Left lung (tissue), 4 donors: ENCODE measurements at regions not wholly inside any gene's neighbourhood (a gene's known extent, or its start where the extent isn't known, plus 50 kb on each side); places are given as distances from the start of the nearest gene placed in this dataset.

ENCODE experiments used
- ATAC-seq: fragments of 200-7000 bp; cut with Tn5 transposase; one replicate; pipeline ENCODE4 v1.9.1; 2020; ENCODE audit warnings: moderate library complexity
- DNase-seq, 4 donors: peaks; one replicate each; pipeline ENCODE4 v3.0.0-alpha.2; 2013 to 2020
- H3K27ac ChIP-seq, 2 donors: fragments of 200-600 bp; sonication (generic) in 1 of 2; one replicate each; pipeline versions ENCODE4 v1.5.0 to v1.8.0; 2020 to 2021
- H3K27me3 ChIP-seq, 2 donors: fragments of 200-600 bp; sonication (generic) in 1 of 2; one replicate each; pipeline versions ENCODE4 v1.5.0 to v1.8.0; 2020 to 2021
- H3K36me3 ChIP-seq, 2 donors: fragments of 200-600 bp; sonication (generic) in 1 of 2; one replicate each; pipeline versions ENCODE4 v1.5.0 to v1.8.0; 2020 to 2021
- H3K4me1 ChIP-seq, 2 donors: fragments of 200-600 bp; one replicate each; pipeline ENCODE4 v1.8.0; 2021
- H3K4me3 ChIP-seq, 2 donors: fragments of 200-600 bp; sonication (generic) in 1 of 2; one replicate each; pipeline versions ENCODE4 v1.5.0 to v1.8.0; 2020 to 2021; ENCODE audit warnings: mild to moderate bottlenecking in 1 of 2
- H3K9me3 ChIP-seq, 2 donors: fragments of 200-600 bp; sonication (generic) in 1 of 2; one replicate each; pipeline versions ENCODE4 v1.5.0 to v1.8.0; 2020 to 2021
- CTCF ChIP-seq, 2 donors: fragments of 200-600 bp; sonication (generic) in 1 of 2; IDR thresholded peaks; one replicate each; pipeline versions ENCODE4 v1.5.0 to v1.8.0; 2021; ENCODE audit warnings: antibody characterized with exemption in 2 of 2
- intact Hi-C, 2 donors: fragments of 100-400 bp; cut with DNase I; formaldehyde crosslinking; loops; one replicate each; pipeline versions ENCODE4 v1.11.2 to v1.14.2; 2022
- donor health status: DM: no; HTN: yes; CAD: no.
- donor health status: DM: no; HTN: no; CAD: no.

DNA sequence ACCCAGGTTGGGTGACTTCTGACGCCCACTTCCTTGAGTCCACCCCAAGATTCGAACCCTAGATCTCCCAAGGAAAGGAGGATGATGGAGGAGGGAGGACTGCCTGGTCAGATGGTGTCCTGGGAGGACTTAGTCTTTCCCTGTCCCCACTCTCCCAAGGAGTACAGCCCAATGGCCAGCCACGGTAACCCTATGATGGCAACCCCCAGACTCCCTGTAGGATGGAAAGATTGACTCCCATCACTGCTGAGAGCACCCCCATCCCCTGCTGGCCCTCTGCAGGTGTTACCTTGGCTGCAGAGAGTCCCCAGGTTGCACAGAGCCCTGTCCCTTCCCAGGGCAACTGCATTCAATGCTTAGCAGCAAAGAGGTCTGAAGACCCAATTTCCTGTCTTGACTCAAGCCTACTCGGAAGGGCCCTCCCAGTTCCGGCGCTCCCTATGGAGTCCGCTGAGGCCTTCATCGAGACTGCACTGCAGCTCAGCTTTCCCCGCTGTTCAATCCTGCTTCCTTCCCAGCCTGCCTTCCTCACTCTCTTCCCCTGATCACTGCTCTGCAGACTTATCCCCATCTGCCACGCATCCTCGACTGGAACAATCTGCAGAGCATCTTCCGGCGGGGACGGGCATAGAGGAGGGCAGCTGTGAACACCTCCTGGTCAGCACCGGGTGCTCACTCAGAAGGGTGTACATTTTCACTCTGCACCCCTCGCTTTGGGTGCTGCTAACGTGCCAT lies 50.8 kb upstream of the OCM2 start:
- intact Hi-C loops, result no loop called here
- TF ChIP-seq CTCF (IDR thresholded peaks at IDR 0.05), result no peak
- H3K36me3 ChIP-seq, result no peaks in the 10 kb centered on the region
- H3K4me3 ChIP-seq, result no peak overlapping the region
- ATAC-seq, result no peak
- no peak for DNase-seq
- H3K9me3 ChIP-seq, result no peaks in the 10 kb centered on the region
- H3K27me3 ChIP-seq, result peaks cover 0 to 6% of the 10 kb centered on the region in 2 donors
- H3K4me1 ChIP-seq, result no peaks in the 10 kb centered on the region
- H3K27ac ChIP-seq, result no peak overlapping the region

GRCh38 chr7:98046816-98047215 lies 56.8 kb upstream of the OCM2 start:
- DNase-seq (no peak), ATAC-seq (no peak)
- no peak for TF ChIP-seq CTCF (IDR thresholded peaks at IDR 0.05)
- Histone ChIP-seq H3K36me3 (no peaks in the 10 kb centered on the region), H3K4me3 (no peak overlapping the region), H3K27ac (no peak overlapping the region), H3K27me3 (peaks cover 0 to 17% of the 10 kb centered on the region in 2 donors), H3K9me3 (no peaks in the 10 kb centered on the region), H3K4me1 (no peaks in the 10 kb centered on the region)
- intact Hi-C loops, result no loop called here

- intact Hi-C loops, result no loop called here
- ATAC-seq, result no peak
These were observed 57.6 kb upstream of the LMTK2 start for GRCh38 chr7:98049034-98049433.

GRCh38 chr7:98051118-98051744 lies 55.4 kb upstream of the LMTK2 start:
- Histone ChIP-seq H3K4me3 (no peak overlapping the region), H3K27me3 (peaks cover 0 to 24% of the 10 kb centered on the region in 2 donors), H3K9me3 (no peaks in the 10 kb centered on the region), H3K36me3 (no peaks in the 10 kb centered on the region), H3K27ac (no peak overlapping the region), H3K4me1 (no peaks in the 10 kb centered on the region)
- ATAC-seq (no peak), DNase-seq (peak in 1 of 4 donors; percentile 77)
- intact Hi-C loops, result no loop called here
- TF ChIP-seq CTCF (IDR thresholded peaks at IDR 0.05), result no peak

More at GRCh38 chr7:98049034-98049433, 57.6 kb upstream of the LMTK2 start:
- no peaks in the 10 kb centered on the region for H3K9me3 ChIP-seq
- H3K27me3 ChIP-seq, result peaks cover 0 to 24% of the 10 kb centered on the region in 2 donors
- no peaks in the 10 kb centered on the region for H3K4me1 ChIP-seq
- H3K27ac ChIP-seq, result no peak overlapping the region
- TF ChIP-seq CTCF (IDR thresholded peaks at IDR 0.05), result no peak
- H3K36me3 ChIP-seq, result no peaks in the 10 kb centered on the region
- no peak overlapping the region for H3K4me3 ChIP-seq
- no peak for DNase-seq

DNA sequence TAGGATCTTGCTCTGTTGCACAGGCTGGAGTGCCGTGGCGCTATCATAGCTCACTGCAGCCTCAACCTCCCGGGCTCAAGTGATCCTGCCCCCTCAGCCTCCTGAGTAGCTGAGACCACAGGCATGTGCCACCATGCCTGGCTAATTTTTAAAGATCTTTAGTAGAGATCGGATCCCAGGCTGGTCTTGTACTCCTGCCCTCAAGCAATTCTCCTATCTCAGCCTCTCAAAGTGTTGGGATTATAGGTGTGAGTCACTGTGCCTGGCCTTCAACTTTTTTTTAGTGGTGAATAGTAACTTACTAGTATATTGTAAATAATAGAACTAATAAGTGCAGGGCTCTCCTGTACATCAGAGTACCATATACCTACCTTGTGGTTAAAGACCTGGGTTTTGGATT lies 52.1 kb upstream of the LMTK2 start:
- intact Hi-C loops, result no loop called here
- no peak for TF ChIP-seq CTCF (IDR thresholded peaks at IDR 0.05)
- H3K4me3 ChIP-seq, result no peak overlapping the region
- no peaks in the 10 kb centered on the region for H3K4me1 ChIP-seq
- peaks cover 0 to 31% of the 10 kb centered on the region in 2 donors for H3K27me3 ChIP-seq
- ATAC-seq (no peak), DNase-seq (no peak)
- H3K36me3 ChIP-seq, result no peaks in the 10 kb centered on the region
- no peak overlapping the region for H3K27ac ChIP-seq
- H3K9me3 ChIP-seq, result no peaks in the 10 kb centered on the region
